HG03558 (cell line): ENCODE measurements at regions not wholly inside any gene's neighbourhood (a gene's known extent, or its start where the extent isn't known, plus 50 kb on each side); places are given as distances from the start of the nearest gene placed in this dataset.

ENCODE experiments used
- ATAC-seq: cut with Tn5 transposase; IDR thresholded peaks from one replicate; pipeline ENCODE4 v1.9.1; 2021; ENCODE audit warnings: moderate number of reproducible peaks; ENCODE audit not compliant: unreplicated experiment; ENCODE audit errors: extremely low read depth

- no peak for ATAC-seq
These were observed 228.9 kb downstream of the ALDH8A1 start for GRCh38 chr6:134721060-134721405.

GRCh38 chr6:134720353-134721059 lies 229.4 kb downstream of the ALDH8A1 start:
- no peak for ATAC-seq

GRCh38 chr6:134719911-134720310 lies 230.0 kb downstream of the ALDH8A1 start:
- ATAC-seq, result no peak

GRCh38 chr6:134719286-134719685 lies 230.6 kb downstream of the ALDH8A1 start:
- no peak for ATAC-seq

GRCh38 chr6:134714679-134715078 lies 235.2 kb downstream of the ALDH8A1 start:
- ATAC-seq, result no peak

- ATAC-seq, result no peak
These were observed 235.8 kb downstream of the ALDH8A1 start for GRCh38 chr6:134714113-134714512.

- ATAC-seq, result no peak
These were observed 237.6 kb downstream of the ALDH8A1 start for GRCh38 chr6:134712311-134712710.

GRCh38 chr6:134708079-134708478 lies 241.8 kb downstream of the ALDH8A1 start:
- no peak for ATAC-seq

- ATAC-seq, result no peak
These were observed 242.4 kb downstream of the ALDH8A1 start for GRCh38 chr6:134707342-134708031.

GRCh38 chr6:134706806-134707205 lies 243.1 kb downstream of the ALDH8A1 start:
- no peak for ATAC-seq

GRCh38 chr6:134706153-134706552 lies 243.7 kb downstream of the ALDH8A1 start:
- ATAC-seq, result no peak

GRCh38 chr6:134703206-134703605 lies 246.7 kb downstream of the ALDH8A1 start:
- no peak for ATAC-seq

- no peak for ATAC-seq
These were observed 247.6 kb downstream of the ALDH8A1 start for GRCh38 chr6:134702279-134702678.

GRCh38 chr6:134701301-134701700 lies 248.6 kb downstream of the ALDH8A1 start:
- ATAC-seq, result no peak

GRCh38 chr6:134698228-134698627 lies 251.7 kb downstream of the ALDH8A1 start:
- ATAC-seq, result no peak

GRCh38 chr6:134692008-134692407 lies 257.9 kb downstream of the ALDH8A1 start:
- no peak for ATAC-seq

- ATAC-seq, result no peak
These were observed 258.7 kb downstream of the ALDH8A1 start for GRCh38 chr6:134691180-134691579.

- ATAC-seq, result no peak
These were observed 259.9 kb downstream of the ALDH8A1 start for GRCh38 chr6:134690048-134690447.

- ATAC-seq, result no peak
These were observed 260.3 kb downstream of the ALDH8A1 start for GRCh38 chr6:134689641-134690040.

GRCh38 chr6:134689177-134689576 lies 260.7 kb downstream of the ALDH8A1 start:
- no peak for ATAC-seq

- no peak for ATAC-seq
These were observed 263.8 kb downstream of the ALDH8A1 start for GRCh38 chr6:134686071-134686470.

GRCh38 chr6:134684423-134684795 lies 265.5 kb downstream of the ALDH8A1 start:
- ATAC-seq, result no peak
